Posterior cingulate gyrus (tissue), 11 donors: ENCODE measurements at regions not wholly inside any gene's neighbourhood (a gene's known extent, or its start where the extent isn't known, plus 50 kb on each side); places are given as distances from the start of the nearest gene placed in this dataset.
A peak's percentile ranks its signal among the peaks of the same experiment; 100 is the strongest.
"Not testable (repeated sequence)": the region's sequence is repeated elsewhere in the genome, so short reads cannot be mapped to it uniquely, and the experiment has no call there.

Experiments used
- DNase-seq, 10 donors: peaks; one replicate each; pipeline versions ENCODE4 v3.0.0 to v3.0.0-alpha.2; 2020 to 2021; ENCODE audit warnings: mixed read lengths in 3 of 10
- intact Hi-C: fragments of 100-400 bp; cut with DNase I; formaldehyde crosslinking; loops from one replicate; pipeline ENCODE4 v1.15.1; 2023

- intact Hi-C loops, result loop anchor here (5.0 to 10.0 kb wide), 3 partner anchors 68 to 183 kb away; partner anchors contain the start of genes KCTD7 and RABGEF1
- peak in 6 of 10 donors; percentile 11 to 85 (median 46) for DNase-seq
Observed at GRCh38 chr7:66558660-66559465, 69.8 kb upstream of the KCTD7 start.

GRCh38 chr7:66564045-66564444 lies 64.6 kb upstream of the KCTD7 start:
- no peak for DNase-seq
- intact Hi-C loops, result no loop called here

GRCh38 chr7:66570179-66570578 lies 58.5 kb upstream of the KCTD7 start:
- DNase-seq, intact Hi-C loops: not testable (repeated sequence)

- intact Hi-C loops, result no loop called here
- DNase-seq, result no peak
Observed at GRCh38 chr7:66571568-66571967, 57.1 kb upstream of the KCTD7 start.

- intact Hi-C loops, result not testable (repeated sequence)
Observed at GRCh38 chr7:66573782-66574495, 54.7 kb upstream of the KCTD7 start.

GRCh38 chr7:66574768-66575167 lies 53.9 kb upstream of the KCTD7 start:
- intact Hi-C loops, DNase-seq: not testable (repeated sequence)

More at GRCh38 chr7:66573782-66574495, 54.7 kb upstream of the KCTD7 start:
- DNase-seq, result not testable (repeated sequence)

GRCh38 chr7:66575398-66575797 lies 53.3 kb upstream of the KCTD7 start:
- intact Hi-C loops, result no loop called here
- DNase-seq, result no peak

GRCh38 chr7:66576646-66577045 lies 52.0 kb upstream of the KCTD7 start:
- DNase-seq, result peak in 4 of 10 donors; percentile 33 to 83 (median 54)
- intact Hi-C loops, result no loop called here
